HG03558 (cell line): ENCODE measurements at regions not wholly inside any gene's neighbourhood (a gene's known extent, or its start where the extent isn't known, plus 50 kb on each side); places are given as distances from the start of the nearest gene placed in this dataset.

Experiments
- ATAC-seq: cut with Tn5 transposase; IDR thresholded peaks from one replicate; pipeline ENCODE4 v1.9.1; 2021; ENCODE audit warnings: moderate number of reproducible peaks; ENCODE audit not compliant: unreplicated experiment; ENCODE audit errors: extremely low read depth

GRCh38 chr5:30765706-30766105 is 427.8 kb upstream of the CDH6 start:
- ATAC-seq = no peak

DNA sequence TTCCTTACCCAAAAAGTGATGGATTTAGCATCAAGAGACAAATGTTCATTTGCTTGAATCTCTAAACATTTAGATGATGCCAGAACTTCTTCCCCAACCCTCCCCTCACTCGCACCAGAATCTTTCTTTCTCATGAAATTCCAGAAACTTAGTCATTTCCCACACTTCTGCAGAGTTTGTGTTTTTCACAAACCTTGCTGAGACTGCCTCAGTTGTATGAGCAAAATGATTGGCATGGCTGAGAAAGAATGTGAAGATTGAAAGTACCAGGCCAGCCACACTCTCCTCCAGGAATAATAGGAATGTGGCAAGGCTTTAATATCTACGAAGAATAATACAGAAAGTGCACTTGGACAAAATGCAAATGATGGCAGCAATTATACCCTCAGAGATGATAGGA is 428.3 kb upstream of the CDH6 start:
- ATAC-seq = no peak

GRCh38 chr5:30764704-30765103 is 428.8 kb upstream of the CDH6 start:
- ATAC-seq = no peak

DNA sequence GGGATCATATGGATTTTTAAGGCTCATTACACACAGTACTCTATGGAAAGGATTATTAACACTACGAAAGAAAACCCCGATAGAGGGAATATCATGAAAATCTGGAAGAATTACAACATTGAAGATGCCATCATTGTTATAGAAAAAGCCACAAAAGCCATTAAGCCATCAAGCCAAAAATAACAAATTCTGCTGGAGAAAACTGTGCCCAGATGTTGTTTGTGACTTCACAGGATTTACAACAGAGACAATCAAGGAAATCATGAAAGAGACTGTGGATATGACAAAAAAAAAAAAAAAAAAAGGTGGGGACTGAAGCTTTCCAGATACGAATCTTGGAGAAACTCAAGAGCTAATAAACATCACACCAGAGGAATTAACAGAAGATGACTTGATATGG is 433.8 kb upstream of the CDH6 start:
- ATAC-seq = no peak

- no peak for ATAC-seq
Observed at GRCh38 chr5:30752015-30752414, 441.5 kb upstream of the CDH6 start.

GRCh38 chr5:30749971-30750370 is 443.5 kb upstream of the CDH6 start:
- ATAC-seq = no peak

DNA sequence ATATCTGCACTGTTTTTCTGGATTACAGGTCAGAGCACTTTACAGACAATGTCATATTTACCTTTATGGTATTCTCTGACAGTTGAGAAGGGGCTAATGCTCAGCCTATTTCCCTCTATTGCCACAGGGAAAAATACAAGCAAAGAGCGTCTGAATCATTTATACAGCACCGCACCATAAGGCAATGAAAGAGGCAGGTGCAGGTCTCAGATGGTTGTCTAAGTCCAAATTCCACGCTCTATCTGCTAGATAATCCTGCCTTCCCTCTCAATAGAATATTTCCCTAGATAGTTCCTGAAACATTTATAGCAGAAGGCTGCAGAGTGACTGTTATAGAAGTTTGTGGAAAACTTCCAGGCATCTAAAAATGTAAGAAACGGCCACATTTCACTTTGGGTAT is 446.1 kb upstream of the CDH6 start:
- ATAC-seq = no peak

GRCh38 chr5:30736669-30737068 is 456.8 kb upstream of the CDH6 start:
- no peak for ATAC-seq

- no peak for ATAC-seq
Observed at GRCh38 chr5:30734118-30734517, 459.4 kb upstream of the CDH6 start.

DNA sequence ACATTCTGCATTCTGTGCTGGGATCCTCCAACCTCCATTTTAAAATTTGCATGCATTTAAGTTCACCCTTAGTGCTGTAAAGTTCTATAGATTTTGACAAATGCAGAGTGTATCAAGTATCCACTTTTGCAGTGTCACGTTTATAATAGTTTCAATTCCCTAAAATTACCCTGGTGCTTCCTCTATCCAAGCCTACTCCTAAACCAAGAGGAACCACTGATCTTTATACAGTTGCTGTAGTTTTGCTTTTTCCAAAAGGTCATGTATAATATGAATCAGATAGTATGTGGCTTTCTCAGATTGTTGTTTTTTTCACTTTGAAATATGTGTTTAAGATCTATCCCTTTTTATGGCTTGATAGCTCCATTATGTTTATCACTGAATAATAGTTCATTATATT is 468.4 kb upstream of the CDH6 start:
- no peak for ATAC-seq

DNA sequence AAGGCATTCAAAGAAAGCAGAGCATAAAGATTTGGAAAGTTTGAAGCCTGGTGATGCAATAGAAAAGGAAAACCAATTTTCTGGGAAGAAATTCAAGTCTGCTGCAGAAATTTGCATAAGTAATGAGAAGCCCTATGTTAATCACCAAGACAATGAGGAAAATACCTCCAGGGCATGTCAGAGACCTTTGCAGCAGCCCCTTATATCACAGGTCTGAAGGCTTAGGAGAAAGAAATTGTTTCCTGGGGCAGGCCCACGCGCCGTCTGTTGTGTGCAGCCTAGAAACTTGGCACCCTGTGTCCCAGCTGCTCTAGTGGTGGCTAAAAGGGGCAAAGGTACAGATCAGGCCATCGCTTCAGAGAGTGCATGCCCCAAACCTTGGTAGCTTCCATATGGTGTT is 495.3 kb upstream of the CDH6 start:
- ATAC-seq = no peak

GRCh38 chr5:30693326-30693725 is 500.2 kb upstream of the CDH6 start:
- ATAC-seq = no peak

- no peak for ATAC-seq
Observed at GRCh38 chr5:30690931-30691330, 502.6 kb upstream of the CDH6 start.

GRCh38 chr5:30687461-30687860 is 506.0 kb upstream of the CDH6 start:
- no peak for ATAC-seq

- no peak for ATAC-seq
Observed at GRCh38 chr5:30686530-30686929, 507.0 kb upstream of the CDH6 start.

DNA sequence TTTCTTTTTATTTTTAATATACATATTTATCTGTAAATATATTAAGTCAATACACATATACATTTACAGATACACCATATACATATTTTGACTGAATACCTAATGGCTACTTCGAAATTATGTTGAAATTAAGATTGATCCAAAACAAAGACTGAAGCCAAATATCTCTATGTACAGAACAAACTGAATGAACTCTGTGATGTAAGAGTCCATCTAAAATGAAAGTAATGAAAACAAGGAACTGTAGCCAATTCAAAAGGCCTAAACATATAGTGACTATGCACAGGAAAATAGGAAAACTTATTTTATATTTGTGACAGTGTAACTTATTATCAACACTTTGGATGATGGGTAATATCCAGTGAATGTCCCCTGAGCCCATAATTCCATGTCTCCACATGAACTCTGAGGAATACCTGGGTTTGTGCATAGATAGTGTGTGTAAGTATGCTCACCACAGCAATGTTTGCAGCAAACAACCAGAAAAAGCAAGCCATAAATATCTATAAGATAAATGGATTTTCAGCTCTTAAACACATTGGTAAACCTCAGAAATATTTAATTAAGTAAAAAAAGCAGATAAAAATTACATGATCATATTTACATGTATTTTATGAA is 517.2 kb upstream of the CDH6 start:
- ATAC-seq = no peak

DNA sequence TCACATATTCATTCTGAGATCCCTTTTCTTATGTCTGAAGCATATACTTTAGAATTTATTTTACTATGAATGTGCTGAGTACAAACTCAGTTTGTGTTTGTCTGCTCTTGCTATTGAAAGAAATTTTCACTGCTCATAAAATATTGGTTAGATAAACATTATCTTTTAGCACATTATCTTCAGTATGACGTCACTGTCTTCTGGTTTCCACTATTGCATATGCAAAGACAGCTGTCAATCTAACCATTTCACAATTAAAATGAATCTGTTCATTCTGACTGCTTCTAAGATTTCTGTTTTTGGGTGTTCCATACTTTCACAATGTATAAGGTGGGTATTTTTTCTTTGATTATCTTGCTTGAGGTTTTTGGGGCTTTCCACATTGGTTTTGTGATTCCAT is 526.2 kb upstream of the CDH6 start:
- no peak for ATAC-seq

GRCh38 chr5:30663536-30663935 is 530.0 kb upstream of the CDH6 start:
- ATAC-seq = no peak

GRCh38 chr5:30662373-30662772 is 531.1 kb upstream of the CDH6 start:
- ATAC-seq = no peak

DNA sequence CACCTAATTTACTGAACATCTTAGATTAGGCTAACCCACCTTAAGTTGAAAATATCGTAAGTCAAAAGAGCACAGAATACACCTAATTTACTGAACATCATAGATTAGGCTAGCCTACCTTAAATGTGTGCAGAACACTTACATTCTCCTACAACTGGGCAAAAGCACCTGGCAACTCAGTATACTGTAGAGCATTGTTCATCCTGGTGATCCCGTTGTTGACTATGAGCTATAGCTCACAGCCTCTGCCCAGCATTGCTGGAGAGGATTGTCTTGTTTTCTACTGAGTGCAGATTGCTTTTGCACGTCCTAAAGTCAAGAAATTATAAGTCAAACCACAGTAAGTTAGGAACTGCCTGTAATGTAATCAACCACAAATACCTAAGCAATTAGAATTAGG is 531.8 kb upstream of the CDH6 start:
- ATAC-seq = no peak

GRCh38 chr5:30659417-30659816 is 534.1 kb upstream of the CDH6 start:
- ATAC-seq = no peak

- ATAC-seq = no peak
Observed at GRCh38 chr5:30650311-30650710, 543.2 kb upstream of the CDH6 start.

GRCh38 chr5:30638899-30639298 is 554.6 kb upstream of the CDH6 start:
- ATAC-seq = no peak
